Gastroesophageal sphincter (tissue), 4 donors: ENCODE measurements at regions not wholly inside any gene's neighbourhood (a gene's known extent, or its start where the extent isn't known, plus 50 kb on each side); places are given as distances from the start of the nearest gene placed in this dataset.

ENCODE experiments used
- ATAC-seq: fragments of 150-250 bp; one replicate; pipeline ENCODE4 v1.9.1; 2016; ENCODE audit warnings: mild to moderate bottlenecking, moderate library complexity
- H3K27ac ChIP-seq, 4 donors: fragments of 200-600 bp; sonication (generic) in 3 of 4; 1 replicate in 3 of 4; 2 replicates in 1 of 4; pipeline ENCODE4 v1.5.1; 2016 to 2019
- H3K27me3 ChIP-seq: fragments of 200-600 bp; sonication (generic); one replicate; pipeline ENCODE4 v1.5.1; 2019
- H3K36me3 ChIP-seq, 2 donors: fragments of 200-600 bp; sonication (generic); one replicate each; pipeline ENCODE4 v1.5.1; 2019; ENCODE audit warnings: control low read depth in 1 of 2
- H3K4me1 ChIP-seq, 3 donors: fragments of 200-600 bp; sonication (generic); 1 replicate in 2 of 3; 2 replicates in 1 of 3; pipeline ENCODE4 v1.5.1; 2016 to 2019; ENCODE audit warnings: control low read depth in 2 of 3
- H3K4me3 ChIP-seq, 2 donors: fragments of 200-600 bp; sonication (generic); one replicate each; pipeline ENCODE4 v1.5.1; 2019; ENCODE audit warnings: mild to moderate bottlenecking in 1 of 2, moderate library complexity in 1 of 2
- H3K9me3 ChIP-seq, 3 donors: fragments of 200-600 bp; sonication (generic); one replicate each; pipeline ENCODE4 v1.5.1; 2017 to 2019; ENCODE audit warnings: control low read depth in 2 of 3
- CTCF ChIP-seq, 4 experiments: fragments of 200-600 bp in 2 of 4; fragments of 450-650 bp in 2 of 4; sonication (generic) in 1 of 4; IDR thresholded peaks; one replicate each; pipeline ENCODE4 v1.5.1; 2017 to 2019; ENCODE audit warnings: antibody characterized with exemption in 4 of 4, mild to moderate bottlenecking in 2 of 4, moderate library complexity in 2 of 4
- EP300 ChIP-seq: sonication (generic); formaldehyde crosslinking; IDR thresholded peaks from one replicate; pipeline ENCODE4 v1.6.1; 2017; ENCODE audit warnings: antibody characterized with exemption, mild to moderate bottlenecking
- POLR2A ChIP-seq, 2 donors: fragments of 450-650 bp; IDR thresholded peaks; one replicate each; pipeline ENCODE4 v1.6.1; 2017; ENCODE audit warnings: antibody characterized with exemption in 2 of 2, mild to moderate bottlenecking in 2 of 2, moderate library complexity in 1 of 2
- POLR2AphosphoS5 ChIP-seq: sonication (generic); formaldehyde crosslinking; IDR thresholded peaks from one replicate; pipeline ENCODE4 v1.6.1; 2017; ENCODE audit warnings: antibody characterized with exemption
- WGBS, 2 donors: methylation state at CpG; one replicate each; pipeline ENCODE4 v1.1.5; 2018; ENCODE audit warnings: low coverage in 1 of 2; 5-methylcytosine and 5-hydroxymethylcytosine counted together

DNA sequence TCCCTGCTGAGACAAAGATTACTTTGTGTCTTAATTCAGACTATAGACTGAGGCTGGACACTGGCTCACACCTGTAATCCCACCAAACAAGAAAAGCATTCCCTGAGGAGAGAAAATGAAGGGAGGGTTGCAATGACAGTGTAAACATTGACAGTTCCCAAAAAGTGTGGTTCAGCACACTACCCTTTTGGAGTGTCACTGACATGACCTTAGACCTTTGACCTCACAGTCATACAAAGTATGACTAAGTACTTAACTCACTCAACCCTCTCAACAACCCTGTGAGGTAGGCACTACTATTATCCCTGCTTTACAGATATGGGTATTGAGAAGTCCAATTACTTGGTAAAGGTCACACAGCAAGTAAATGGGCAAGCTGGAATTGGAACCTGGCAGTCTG is 341.7 kb downstream of the LRRC3B start:
- Histone ChIP-seq H3K4me1 (peaks cover 0 to 3% (median 0%) of the 10 kb centered on the region in 3 donors), H3K27ac (no peak overlapping the region), H3K27me3 (no peaks in the 10 kb centered on the region), H3K9me3 (no peaks in the 10 kb centered on the region), H3K4me3 (no peak overlapping the region), H3K36me3 (no peaks in the 10 kb centered on the region)
- TF ChIP-seq POLR2A (IDR thresholded peaks at IDR 0.05): no peak
- no peak for TF ChIP-seq CTCF (IDR thresholded peaks at IDR 0.05)
- no peak for TF ChIP-seq EP300
- no peak for TF ChIP-seq POLR2AphosphoS5
- no peak for ATAC-seq

DNA sequence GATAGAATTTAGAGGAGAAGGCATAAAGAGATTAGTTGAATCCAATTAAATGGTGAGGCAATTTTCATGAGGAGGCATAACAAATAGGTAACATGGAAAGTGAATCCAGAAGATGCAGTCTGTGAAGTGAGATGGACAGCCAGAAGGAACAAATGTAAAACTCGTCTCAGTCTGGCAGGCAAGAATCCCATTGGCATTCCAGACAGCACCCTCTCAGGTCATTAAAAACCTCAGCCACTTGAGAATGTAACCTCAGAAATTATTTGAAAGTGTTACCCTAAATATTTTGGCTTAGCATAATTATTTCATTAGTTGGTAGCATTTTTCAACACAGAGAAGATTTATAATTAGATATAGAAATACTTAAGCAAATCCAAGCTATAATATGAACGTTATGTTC is 342.3 kb downstream of the LRRC3B start:
- WGBS, 2 donors: 81 to 83% methylated on average over 2 of the region's 2 CpGs
- TF ChIP-seq POLR2A (IDR thresholded peaks at IDR 0.05): no peak
- no peak for TF ChIP-seq POLR2AphosphoS5
- no peak for TF ChIP-seq CTCF (IDR thresholded peaks at IDR 0.05)
- TF ChIP-seq EP300: no peak

DNA sequence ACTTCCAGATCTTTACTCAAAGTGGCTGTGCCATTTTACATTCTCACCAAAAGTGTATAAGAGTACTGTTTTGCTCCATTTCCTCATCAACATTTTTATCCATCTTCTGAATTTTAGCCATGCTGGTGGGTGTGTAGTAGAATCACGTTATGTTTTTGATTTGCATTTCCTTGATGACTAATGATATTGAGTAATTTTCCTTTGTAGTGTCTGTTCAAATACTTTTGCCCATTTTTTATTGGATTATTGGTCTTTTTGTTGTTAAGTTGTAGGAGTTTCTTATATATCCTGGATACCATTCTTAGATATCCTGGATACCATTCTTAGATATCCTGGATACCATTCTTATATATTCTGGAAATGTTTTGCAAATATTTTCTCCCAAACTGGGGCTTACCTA is 344.9 kb downstream of the LRRC3B start:
- TF ChIP-seq POLR2A (IDR thresholded peaks at IDR 0.05): no peak
- Histone ChIP-seq H3K27ac (no peak overlapping the region), H3K9me3 (no peaks in the 10 kb centered on the region), H3K4me3 (no peak overlapping the region), H3K36me3 (no peaks in the 10 kb centered on the region), H3K4me1 (no peaks in the 10 kb centered on the region), H3K27me3 (no peaks in the 10 kb centered on the region)
- ATAC-seq: no peak
- 56 to 82% methylated on average over 1 of the region's 1 CpG for WGBS, 2 donors

More for the DNA sequence above, 342.3 kb downstream of the LRRC3B start:
- no peaks in the 10 kb centered on the region for H3K27me3 ChIP-seq
- no peaks in the 10 kb centered on the region for H3K4me1 ChIP-seq
- no peak overlapping the region for H3K27ac ChIP-seq
- no peak overlapping the region for H3K4me3 ChIP-seq
- ATAC-seq: no peak
- H3K9me3 ChIP-seq: no peaks in the 10 kb centered on the region
- no peaks in the 10 kb centered on the region for H3K36me3 ChIP-seq

DNA sequence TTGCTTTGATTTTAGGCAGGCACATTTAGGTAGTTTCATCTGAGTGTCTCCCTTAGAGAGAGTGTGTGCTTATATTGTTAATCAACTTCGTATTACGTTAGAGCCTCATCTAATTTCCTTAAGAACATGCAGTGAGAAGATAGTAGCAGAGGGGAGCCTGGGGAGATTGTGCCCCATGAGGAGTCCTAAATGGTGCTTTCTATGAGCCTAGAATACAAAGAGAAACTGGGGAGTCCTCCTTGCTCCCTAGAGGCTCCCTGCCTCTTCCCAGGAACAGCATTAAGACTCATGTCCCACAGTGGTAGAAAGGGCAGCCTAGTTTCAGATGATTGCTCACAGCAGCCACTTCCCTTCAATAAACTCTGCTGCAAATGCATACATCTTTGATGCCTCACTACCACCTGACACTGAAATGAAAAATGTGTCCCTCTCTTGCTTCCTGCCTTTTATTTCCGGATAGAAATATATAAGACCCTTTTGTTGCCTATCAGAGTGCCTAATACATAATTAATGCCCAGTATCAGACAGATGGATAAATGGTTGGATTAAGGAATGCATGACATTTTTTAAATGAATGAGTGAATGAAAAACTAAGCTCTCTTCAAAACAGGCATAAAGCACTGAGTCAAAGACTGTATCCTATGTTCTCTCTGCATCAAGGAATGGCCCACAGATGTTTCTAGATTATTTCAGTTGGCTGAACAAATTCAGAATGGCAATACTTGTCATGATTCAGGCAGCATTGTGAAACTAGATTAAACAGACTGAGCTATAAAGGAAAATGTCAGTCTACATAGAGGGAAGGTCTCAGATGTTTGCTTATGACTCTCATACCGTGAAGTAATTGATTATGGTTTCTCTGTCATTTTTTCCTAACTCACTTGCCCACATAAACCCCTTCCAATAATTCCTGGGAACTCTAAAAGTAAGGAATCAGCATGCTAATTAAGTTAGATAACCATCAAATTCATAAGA is 362.1 kb downstream of the LRRC3B start:
- H3K27me3 ChIP-seq: no peaks in the 10 kb centered on the region
- no peaks in the 10 kb centered on the region for H3K36me3 ChIP-seq
- H3K4me1 ChIP-seq: peaks cover 0 to 10% (median 0%) of the 10 kb centered on the region in 3 donors
- TF ChIP-seq EP300 (no peak), POLR2A (IDR thresholded peaks at IDR 0.05) (no peak), CTCF (IDR thresholded peaks at IDR 0.05) (no peak), POLR2AphosphoS5 (no peak)
- WGBS, 2 donors: 49 to 72% methylated on average over 4 of the region's 4 CpGs
- no peaks in the 10 kb centered on the region for H3K9me3 ChIP-seq
- no peak overlapping the region for H3K27ac ChIP-seq
- ATAC-seq: no peak
- no peak overlapping the region for H3K4me3 ChIP-seq

GRCh38 chr3:26989037-26989436 is 366.5 kb downstream of the LRRC3B start:
- Histone ChIP-seq H3K27ac (no peak overlapping the region), H3K4me3 (no peak overlapping the region), H3K9me3 (no peaks in the 10 kb centered on the region), H3K4me1 (no peaks in the 10 kb centered on the region), H3K27me3 (no peaks in the 10 kb centered on the region), H3K36me3 (no peaks in the 10 kb centered on the region)
- TF ChIP-seq POLR2AphosphoS5: no peak
- no peak for TF ChIP-seq EP300
- no peak for TF ChIP-seq POLR2A (IDR thresholded peaks at IDR 0.05)
- no peak for TF ChIP-seq CTCF (IDR thresholded peaks at IDR 0.05)
- WGBS, 2 donors: 80% methylated on average over 1 of the region's 1 CpG; no CpG with 5 or more reads in 1 of the 2 donors
- no peak for ATAC-seq
